Stimulated activated CD4-positive, alpha-beta T cell treated with anti-CD3 and anti-CD28 coated beads, Interleukin-15, amount 100 ng/mL, for 24 hours (primary cell): ENCODE measurements at regions not wholly inside any gene's neighbourhood (a gene's known extent, or its start where the extent isn't known, plus 50 kb on each side); places are given as distances from the start of the nearest gene placed in this dataset.

Experiments
- DNase-seq: peaks from one replicate; pipeline ENCODE4 v3.0.0-alpha.2; 2020

GRCh38 chr15:39194106-39194830, 386.6 kb upstream of the THBS1 start:
- DNase-seq = no peak

GRCh38 chr15:39195961-39196486, 384.9 kb upstream of the THBS1 start:
- DNase-seq = no peak

- DNase-seq = no peak
These were observed 382.6 kb upstream of the THBS1 start for GRCh38 chr15:39198044-39199000.

DNA sequence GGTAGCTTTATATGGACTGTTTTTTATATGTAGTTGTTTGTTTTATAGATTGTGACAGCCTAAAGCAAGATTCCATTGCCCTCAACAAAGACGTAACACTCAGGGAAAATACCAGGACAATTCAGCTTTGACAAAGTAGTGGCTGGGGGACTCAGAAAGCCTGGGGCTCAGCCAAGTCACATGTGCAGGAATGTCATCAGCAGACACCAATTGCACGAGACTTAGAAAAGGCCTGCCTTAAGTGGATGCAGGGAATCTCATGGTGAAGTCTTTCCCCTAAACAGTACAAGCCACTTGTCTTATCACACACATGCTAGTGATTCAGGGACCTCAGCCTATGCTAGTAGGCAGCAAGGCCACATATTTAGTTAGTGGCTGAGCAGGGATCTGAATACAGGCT, 381.8 kb upstream of the THBS1 start:
- DNase-seq = no peak

- no peak for DNase-seq
These were observed 380.3 kb upstream of the THBS1 start for GRCh38 chr15:39200586-39200985.

- DNase-seq = no peak
These were observed 378.2 kb upstream of the THBS1 start for GRCh38 chr15:39202641-39203040.

- no peak for DNase-seq
These were observed 376.8 kb upstream of the THBS1 start for GRCh38 chr15:39204031-39204430.

GRCh38 chr15:39205081-39205480, 375.8 kb upstream of the THBS1 start:
- no peak for DNase-seq

DNA sequence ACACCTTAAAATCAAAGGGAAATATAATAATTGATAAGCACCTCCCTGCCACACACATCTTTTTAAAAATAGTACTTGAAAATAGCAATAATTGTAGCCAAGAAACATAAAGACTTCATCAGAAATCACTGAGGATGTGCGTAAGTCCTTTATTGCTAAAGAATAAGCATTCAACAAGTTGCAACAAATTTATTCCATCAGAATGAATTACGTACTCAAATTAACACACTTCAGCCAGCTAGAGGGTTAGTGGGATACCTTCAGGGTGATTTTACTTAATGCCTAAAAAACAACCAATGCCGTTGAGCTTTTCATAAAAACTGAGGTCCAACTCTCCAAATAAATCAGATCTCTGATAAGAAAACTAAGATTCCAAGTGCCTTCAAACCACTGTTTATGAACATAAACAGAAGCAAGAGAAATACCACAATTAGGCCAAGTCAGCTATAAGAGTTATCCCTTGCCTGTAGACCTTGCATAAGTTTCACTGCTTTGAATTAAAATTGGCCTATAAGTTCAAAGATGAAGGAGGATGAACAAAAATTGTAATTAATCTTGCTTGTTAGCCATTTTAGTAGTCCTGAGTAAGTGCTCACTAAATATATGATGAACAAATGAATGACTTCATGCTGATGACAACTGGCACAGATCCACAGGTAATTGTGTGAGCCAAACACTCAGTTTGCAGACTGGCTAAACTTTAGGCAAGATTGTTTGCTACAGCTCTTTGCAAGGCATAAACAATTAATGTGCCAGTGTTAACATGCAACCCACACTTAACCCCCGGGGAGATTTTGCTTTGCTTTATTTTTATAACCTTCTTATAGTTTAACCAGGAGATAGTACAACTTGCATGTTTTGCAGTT, 375.1 kb upstream of the THBS1 start:
- no peak for DNase-seq

DNA sequence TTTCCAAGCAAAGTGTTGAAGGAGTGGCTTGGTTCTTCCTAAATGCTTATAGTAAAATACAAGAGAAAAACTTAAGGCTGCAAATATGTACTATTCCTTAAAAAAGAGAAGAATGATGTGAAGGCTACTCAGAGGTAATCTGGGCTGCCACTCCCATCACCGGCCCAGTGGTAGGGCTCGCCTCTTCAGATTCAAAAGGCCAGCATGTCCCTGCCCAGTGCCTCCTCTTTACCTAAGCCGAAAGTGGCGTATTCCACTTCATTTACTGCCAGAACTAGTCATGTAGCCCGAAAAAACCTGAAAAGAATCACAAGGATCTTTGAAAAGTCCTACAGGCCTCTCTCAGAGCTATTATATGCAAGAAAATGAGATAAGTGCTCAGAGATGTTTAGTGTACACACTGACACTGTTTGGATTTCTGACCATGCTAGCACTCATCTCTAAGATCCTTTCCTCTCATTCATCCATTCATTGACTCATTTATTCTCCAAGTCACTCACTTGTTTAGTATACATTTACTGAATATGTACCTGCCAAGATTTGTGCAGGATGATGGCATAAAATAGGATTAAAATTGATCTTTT, 373.3 kb upstream of the THBS1 start:
- no peak for DNase-seq

GRCh38 chr15:39208187-39208586, 372.7 kb upstream of the THBS1 start:
- DNase-seq = no peak

- DNase-seq = no peak
These were observed 371.2 kb upstream of the THBS1 start for GRCh38 chr15:39209548-39210211.

DNA sequence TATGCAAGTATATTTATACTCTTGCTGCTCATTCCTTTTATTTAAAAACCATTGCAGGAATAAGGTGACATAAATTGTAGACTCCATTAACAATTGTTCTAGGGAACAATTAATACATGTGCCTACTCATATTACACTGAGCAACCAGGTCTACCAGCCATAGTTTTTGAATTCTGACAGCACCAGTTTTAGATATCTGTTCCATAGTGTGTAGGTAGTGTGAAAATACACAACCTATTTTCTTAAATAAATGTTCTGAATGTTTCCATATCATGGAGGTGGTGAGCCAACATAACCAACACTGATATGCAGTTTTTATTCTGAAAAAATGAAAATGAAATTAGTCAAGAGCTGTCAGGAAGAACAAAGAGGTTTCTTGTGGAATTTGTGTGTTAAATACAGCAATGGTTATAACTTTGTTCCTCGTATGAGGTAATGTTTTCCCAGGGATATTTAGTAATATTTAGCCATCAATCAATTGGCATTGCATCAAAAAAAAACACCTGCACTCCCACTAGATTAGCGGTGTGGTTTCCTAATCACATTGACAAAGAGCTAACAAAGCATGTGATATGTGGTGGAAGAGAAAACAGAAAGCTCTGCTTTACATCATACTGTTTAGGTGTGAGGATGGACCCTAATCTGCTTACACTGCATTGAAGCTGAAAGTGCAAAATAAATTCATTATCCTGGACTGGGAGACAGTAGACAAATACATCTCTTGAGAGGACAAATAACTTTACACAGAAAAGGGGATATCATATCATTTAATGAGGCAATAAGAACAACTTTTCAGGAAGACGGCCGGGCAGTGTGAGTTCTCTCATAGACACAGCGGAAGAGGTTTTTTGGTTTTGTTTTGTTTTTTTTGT, 369.5 kb upstream of the THBS1 start:
- no peak for DNase-seq

DNA sequence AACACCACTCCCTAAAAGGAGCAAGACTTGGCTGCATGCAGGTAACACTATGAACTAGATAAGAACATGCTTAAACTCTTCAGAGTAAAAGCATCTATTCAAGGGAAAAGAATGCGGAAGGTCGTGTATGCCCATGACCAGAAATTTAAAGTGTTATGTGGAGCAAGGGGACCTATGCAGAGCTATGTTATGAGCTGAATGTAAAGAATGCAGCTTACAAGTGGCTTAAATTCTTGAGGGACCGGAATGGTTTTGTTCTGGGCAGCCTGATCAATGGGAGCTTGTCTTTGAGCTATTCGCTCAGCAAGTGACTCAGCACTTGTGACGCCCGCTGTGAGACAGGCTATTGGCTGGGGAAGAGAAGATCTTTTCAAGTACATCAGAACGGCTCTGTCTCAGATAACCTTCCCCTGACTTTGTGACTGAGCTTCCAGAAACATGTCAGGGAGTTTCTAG, 367.5 kb upstream of the THBS1 start:
- no peak for DNase-seq

GRCh38 chr15:39215015-39215414, 365.9 kb upstream of the THBS1 start:
- no peak for DNase-seq

DNA sequence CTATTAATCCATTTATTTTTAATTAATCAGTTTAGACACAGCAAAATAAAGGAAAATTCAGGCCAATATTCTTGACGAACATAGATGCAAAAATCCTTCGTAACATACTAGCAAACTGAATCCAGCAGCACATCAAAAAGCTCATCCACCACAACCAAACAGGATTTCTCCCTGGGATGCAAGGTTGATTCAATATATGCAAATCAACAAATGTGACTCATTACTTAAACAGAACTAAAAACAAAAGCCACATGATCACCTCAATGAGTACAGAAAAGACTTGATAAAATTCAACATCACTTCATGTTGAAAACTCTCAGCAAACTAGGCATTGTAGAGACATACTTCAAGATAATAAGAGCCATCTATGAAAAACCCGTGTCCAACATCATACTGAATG, 364.1 kb upstream of the THBS1 start:
- DNase-seq = no peak

DNA sequence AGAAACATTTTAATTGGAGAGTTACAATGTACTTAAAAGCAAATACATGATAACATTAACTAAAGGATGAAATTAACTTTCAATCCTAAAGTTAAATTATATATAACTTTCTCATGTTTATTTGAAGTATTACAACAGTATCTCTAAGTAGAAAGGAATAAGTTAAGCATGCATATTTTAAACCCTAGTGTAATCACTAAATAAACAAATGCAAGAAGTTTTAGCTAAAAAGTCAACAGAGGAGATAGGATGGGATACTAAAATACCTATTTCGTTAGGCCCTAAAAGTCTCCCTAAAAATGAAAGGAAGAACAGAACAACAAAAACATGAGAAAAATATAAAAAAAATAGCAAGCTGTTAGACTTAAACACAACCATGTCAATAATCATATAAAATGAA, 361.3 kb upstream of the THBS1 start:
- DNase-seq = no peak

DNA sequence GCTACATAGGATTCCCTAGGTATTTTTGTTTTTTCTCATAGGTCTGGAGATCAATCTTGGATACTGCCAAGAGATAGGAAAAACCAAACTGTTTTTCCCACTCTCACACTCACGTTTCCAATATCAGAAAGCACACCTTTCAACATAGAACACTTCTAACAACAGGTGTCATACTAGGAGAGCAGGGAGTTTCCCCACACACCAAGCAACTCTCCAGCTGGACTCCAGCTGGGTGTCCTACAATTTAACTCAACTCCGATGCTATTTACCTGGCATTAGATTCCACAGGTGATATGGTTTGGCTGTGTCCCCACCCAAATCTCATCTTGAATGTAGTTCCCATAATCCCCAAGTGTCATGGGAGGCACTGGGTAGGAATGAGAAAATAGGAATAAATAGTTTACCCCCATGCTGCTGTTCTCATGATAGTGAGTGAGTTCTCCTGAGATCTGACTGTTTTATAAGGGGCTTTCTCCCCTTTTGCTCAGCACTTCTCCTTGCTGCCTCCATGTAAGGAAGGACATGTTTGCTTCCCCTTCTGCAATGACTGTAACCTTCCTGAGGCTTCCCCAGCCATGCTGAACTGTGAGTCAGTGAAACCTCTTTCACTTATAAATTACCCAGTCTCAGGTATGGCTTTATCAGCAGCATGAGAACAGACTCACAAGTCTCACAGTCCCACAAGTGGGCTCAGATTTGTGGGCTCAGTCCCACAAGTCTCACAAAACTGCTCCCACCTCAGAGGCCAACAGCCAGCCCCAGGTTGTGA, 354.5 kb upstream of the THBS1 start:
- DNase-seq = no peak

DNA sequence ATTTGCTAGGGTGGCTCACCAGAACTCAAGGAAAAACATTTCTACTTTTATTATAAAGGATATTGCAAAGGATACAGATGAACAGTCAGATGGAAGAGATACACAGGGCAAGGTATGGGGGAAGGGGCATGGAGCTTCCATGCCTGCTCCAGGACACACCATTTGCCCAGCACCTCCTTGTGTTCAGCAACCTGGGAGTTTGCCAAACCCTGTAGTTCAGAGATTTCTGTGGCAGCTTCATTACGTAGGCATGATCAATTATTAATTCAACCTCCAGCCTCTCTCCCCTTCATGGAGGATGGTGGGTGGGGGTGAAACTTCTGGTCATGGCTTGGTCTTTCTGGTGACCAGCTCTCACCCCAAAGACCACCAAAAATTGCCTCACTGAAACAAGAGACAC, 353.9 kb upstream of the THBS1 start:
- no peak for DNase-seq

DNA sequence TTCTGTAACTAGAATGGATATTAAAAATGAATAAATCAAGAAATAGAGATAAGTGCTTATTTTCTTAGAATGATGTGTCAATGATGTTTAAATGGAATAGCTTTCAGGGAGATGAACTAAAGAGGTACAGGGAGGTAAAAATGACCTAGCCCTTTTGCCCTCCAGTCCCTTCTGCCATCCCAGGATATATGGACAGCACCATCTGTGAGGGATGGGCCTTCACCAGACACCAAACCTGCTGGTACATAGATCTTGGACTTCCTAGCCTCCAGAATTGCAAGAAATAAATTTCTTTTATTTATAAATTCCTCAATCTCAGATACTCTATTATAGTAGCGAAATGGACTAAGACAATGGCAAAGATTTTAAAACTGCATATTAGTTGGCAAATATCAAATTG, 352.0 kb upstream of the THBS1 start:
- no peak for DNase-seq
